Natural killer cell (primary cell): ENCODE measurements at regions not wholly inside any gene's neighbourhood (a gene's known extent, or its start where the extent isn't known, plus 50 kb on each side); places are given as distances from the start of the nearest gene placed in this dataset.

Source experiments
- ATAC-seq, 3 donors: fragments of 150-1000 bp in 2 of 3; fragments of 200-7000 bp in 1 of 3; cut with Tn5 transposase; 1 replicate in 1 of 3; 2 replicates in 2 of 3; pipeline ENCODE4 v1.10.0; 2021; ENCODE audit warnings: mild to moderate bottlenecking in 2 of 3, moderate library complexity in 2 of 3
- DNase-seq, 2 donors: peaks; one replicate each; pipeline versions ENCODE4 v3.0.0 to v3.0.0-alpha.2; 2013 to 2021; ENCODE audit warnings: mixed read lengths in 1 of 2
- H3K27ac ChIP-seq: one replicate; pipeline ENCODE4 v1.5.1; 2013; ENCODE audit warnings: mild to moderate bottlenecking, low read length
- H3K27me3 ChIP-seq: one replicate; pipeline ENCODE4 v1.6.1; 2013; ENCODE audit warnings: low read length; ENCODE audit not compliant: control insufficient read depth, insufficient read depth
- H3K36me3 ChIP-seq: one replicate; pipeline ENCODE4 v1.6.1; 2013; ENCODE audit warnings: low read length; ENCODE audit not compliant: control insufficient read depth, insufficient read depth
- H3K4me1 ChIP-seq: one replicate; pipeline ENCODE4 v1.6.1; 2013; ENCODE audit warnings: low read length; ENCODE audit not compliant: control insufficient read depth, insufficient read depth
- H3K4me3 ChIP-seq: one replicate; pipeline ENCODE4 v1.5.1; 2013; ENCODE audit warnings: low read length
- H3K9me3 ChIP-seq: one replicate; pipeline ENCODE4 v1.6.1; 2013; ENCODE audit warnings: low read length; ENCODE audit not compliant: control insufficient read depth, insufficient read depth
- H3K27ac Mint-ChIP-seq, 2 donors: one replicate each; pipeline ENCODE4 v1.8.0; 2022; ENCODE audit warnings: mild to moderate bottlenecking in 2 of 2, mixed read lengths in 2 of 2, moderate library complexity in 1 of 2
- H3K27me3 Mint-ChIP-seq, 2 donors: one replicate each; pipeline ENCODE4 v1.8.0; 2022; ENCODE audit warnings: low read depth in 2 of 2, mixed read lengths in 2 of 2
- H3K36me3 Mint-ChIP-seq: one replicate; pipeline ENCODE4 v1.8.0; 2022; ENCODE audit warnings: mixed read lengths
- H3K4me1 Mint-ChIP-seq, 2 donors: one replicate each; pipeline ENCODE4 v1.8.0; 2022; ENCODE audit warnings: mixed read lengths in 2 of 2
- H3K4me3 Mint-ChIP-seq: one replicate; pipeline ENCODE4 v1.8.0; 2022; ENCODE audit warnings: mild to moderate bottlenecking, moderate library complexity, mixed read lengths
- H3K9me3 Mint-ChIP-seq, 2 donors: one replicate each; pipeline ENCODE4 v1.8.0; 2022; ENCODE audit warnings: mixed read lengths in 2 of 2
- CTCF ChIP-seq: fragments of 200-600 bp; IDR thresholded peaks from one replicate; pipeline ENCODE4 v1.8.0; 2022; ENCODE audit warnings: antibody characterized with exemption
- WGBS: methylation state at CpG from one replicate; pipeline ENCODE4 v1.1.7; 2013; ENCODE audit warnings: missing lambda C conversion rate; ENCODE audit not compliant: insufficient coverage; 5-methylcytosine and 5-hydroxymethylcytosine counted together
- intact Hi-C: fragments of 100-400 bp; cut with micrococcal nuclease; formaldehyde crosslinking; loops from one replicate; pipeline ENCODE4 v1.14.2; 2022

- Histone ChIP-seq H3K9me3 (peaks cover 22% of the 10 kb centered on the region), H3K4me3 (no peak overlapping the region), H3K27me3 (no peaks in the 10 kb centered on the region), H3K36me3 (no peaks in the 10 kb centered on the region), H3K4me1 (no peaks in the 10 kb centered on the region), H3K27ac (no peak overlapping the region)
- Mint-ChIP-seq H3K36me3 (peaks cover 8% of the 10 kb centered on the region), H3K9me3 (peaks cover under 1 to 2% of the 10 kb centered on the region in 2 donors), H3K4me3 (no peak overlapping the region), H3K27me3 (no peaks in the 10 kb centered on the region), H3K4me1 (peaks cover 0 to 4% of the 10 kb centered on the region in 2 donors), H3K27ac (no peak overlapping the region)
- no peak for DNase-seq
- intact Hi-C loops = no loop called here
- TF ChIP-seq CTCF = no peak
- WGBS = 95% methylated on average over 5 of the region's 5 CpGs
- ATAC-seq = no peak
Measured at GRCh38 chr19:28609944-28610343, 603.0 kb downstream of the UQCRFS1 start.

- H3K9me3 Mint-ChIP-seq = no peaks in the 10 kb centered on the region
- intact Hi-C loops = no loop called here
- ATAC-seq (no peak), DNase-seq (no peak)
- 92% methylated on average over 7 of the region's 8 CpGs for WGBS
- no peak overlapping the region for H3K4me3 ChIP-seq
- H3K9me3 ChIP-seq = peaks cover 16% of the 10 kb centered on the region
- H3K27ac Mint-ChIP-seq = no peak overlapping the region
- no peak for TF ChIP-seq CTCF
- H3K27me3 Mint-ChIP-seq = no peaks in the 10 kb centered on the region
- H3K27ac ChIP-seq = no peak overlapping the region
- peaks cover under 1% of the 10 kb centered on the region for H3K36me3 Mint-ChIP-seq
- H3K4me3 Mint-ChIP-seq = no peak overlapping the region
- no peaks in the 10 kb centered on the region for H3K4me1 ChIP-seq
- no peaks in the 10 kb centered on the region for H3K36me3 ChIP-seq
- no peaks in the 10 kb centered on the region for H3K27me3 ChIP-seq
- peaks cover 4 to 5% of the 10 kb centered on the region in 2 donors for H3K4me1 Mint-ChIP-seq
Measured at GRCh38 chr19:28609091-28609755, 603.7 kb downstream of the UQCRFS1 start.

- no peak overlapping the region for H3K4me3 Mint-ChIP-seq
- no peaks in the 10 kb centered on the region for H3K9me3 Mint-ChIP-seq
- H3K36me3 Mint-ChIP-seq = no peaks in the 10 kb centered on the region
- no peak overlapping the region for H3K27ac Mint-ChIP-seq
- Histone ChIP-seq H3K4me3 (no peak overlapping the region), H3K9me3 (peaks cover 9% of the 10 kb centered on the region), H3K36me3 (no peaks in the 10 kb centered on the region), H3K27ac (no peak overlapping the region), H3K27me3 (no peaks in the 10 kb centered on the region), H3K4me1 (no peaks in the 10 kb centered on the region)
- no peaks in the 10 kb centered on the region for H3K27me3 Mint-ChIP-seq
- intact Hi-C loops = no loop called here
- 93% methylated on average over 4 of the region's 4 CpGs for WGBS
- H3K4me1 Mint-ChIP-seq = peaks cover 4 to 8% of the 10 kb centered on the region in 2 donors
- ATAC-seq (no peak), DNase-seq (no peak)
- no peak for TF ChIP-seq CTCF
Measured at GRCh38 chr19:28608292-28608691, 604.7 kb downstream of the UQCRFS1 start.

- WGBS = 91% methylated on average over 13 of the region's 14 CpGs
- Histone ChIP-seq H3K36me3 (no peaks in the 10 kb centered on the region), H3K4me3 (no peak overlapping the region), H3K9me3 (peaks cover 9% of the 10 kb centered on the region), H3K4me1 (no peaks in the 10 kb centered on the region), H3K27me3 (no peaks in the 10 kb centered on the region), H3K27ac (no peak overlapping the region)
- Mint-ChIP-seq H3K4me1 (peaks cover 4 to 8% of the 10 kb centered on the region in 2 donors), H3K27me3 (no peaks in the 10 kb centered on the region), H3K27ac (no peak overlapping the region), H3K36me3 (no peaks in the 10 kb centered on the region), H3K4me3 (no peak overlapping the region), H3K9me3 (no peaks in the 10 kb centered on the region)
- intact Hi-C loops = no loop called here
- TF ChIP-seq CTCF = no peak
- ATAC-seq (no peak), DNase-seq (no peak)
Measured at GRCh38 chr19:28607066-28607583, 605.8 kb downstream of the UQCRFS1 start.
